Spleen (tissue), 7 donors: ENCODE measurements at regions not wholly inside any gene's neighbourhood (a gene's known extent, or its start where the extent isn't known, plus 50 kb on each side); places are given as distances from the start of the nearest gene placed in this dataset.

Experiments
- POLR2A ChIP-seq, 3 donors: fragments of 450-650 bp; IDR thresholded peaks; one replicate each; pipeline ENCODE4 v1.5.1; 2017; ENCODE audit warnings: antibody characterized with exemption in 3 of 3, mild to moderate bottlenecking in 1 of 3
- POLR2AphosphoS5 ChIP-seq, 3 donors: sonication (generic); formaldehyde crosslinking; IDR thresholded peaks; one replicate each; pipeline ENCODE4 v1.5.1; 2017; ENCODE audit warnings: antibody characterized with exemption in 3 of 3
- TF ChIP-seq, protein P1 (sequence below), 11 experiments: fragments of 200-600 bp in 7 of 11; fragments of 450-650 bp in 4 of 11; sonication (generic) in 4 of 11; IDR thresholded peaks in 8 of 11; conservative IDR thresholded peaks in 3 of 11; 1 replicate in 7 of 11; 2 replicates in 4 of 11; pipeline versions ENCODE4 v1.4.0 to v1.8.0; 2016 to 2021; ENCODE audit warnings: antibody characterized with exemption in 11 of 11, inconsistent platforms in 4 of 11, mild to moderate bottlenecking in 1 of 11
- donor health status: DM: no; HTN: no; CAD: no; lungs with moderate emphysema.
- donor health status: DM: no; HTN: no; CAD: no.
- donor health status: DM: no; HTN: no; CAD: no.

DNA sequence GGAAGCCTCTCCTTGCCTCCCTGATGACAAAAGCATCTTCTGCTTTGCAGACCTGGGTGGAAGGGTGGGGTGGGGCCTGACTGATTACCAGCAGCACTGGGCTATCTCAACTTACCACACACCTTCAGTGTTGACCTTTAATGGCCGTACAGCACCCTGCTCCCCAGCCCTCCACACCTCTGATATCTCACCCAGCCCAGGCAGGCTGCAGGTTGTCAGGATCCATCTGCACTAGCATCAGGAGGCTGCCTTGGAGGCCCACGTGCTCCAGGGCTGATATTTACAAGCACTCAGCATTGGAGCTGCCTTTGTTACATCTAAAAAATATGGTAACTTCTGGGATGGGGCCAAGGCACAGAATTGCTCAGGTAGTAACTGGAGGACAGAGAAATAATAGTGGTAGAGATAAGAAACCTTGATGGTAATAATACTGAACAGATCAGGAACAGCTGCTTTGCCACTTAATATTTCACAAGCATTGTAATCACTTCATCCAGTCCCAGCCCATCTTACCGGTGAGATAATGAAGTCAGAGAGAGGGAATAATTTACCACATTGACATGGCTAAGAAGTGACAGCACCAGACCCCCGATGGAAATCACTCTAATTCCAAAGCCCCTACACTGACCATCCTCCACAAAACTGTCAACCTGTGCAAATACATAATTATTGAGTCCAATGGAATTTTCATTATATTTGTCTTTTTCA, 125.2 kb upstream of the RFLNA start:
- TF ChIP-seq POLR2AphosphoS5 (IDR thresholded peaks at IDR 0.05) (no peak), POLR2A (IDR thresholded peaks at IDR 0.05) (no peak)
- TF ChIP-seq, protein P1, sequence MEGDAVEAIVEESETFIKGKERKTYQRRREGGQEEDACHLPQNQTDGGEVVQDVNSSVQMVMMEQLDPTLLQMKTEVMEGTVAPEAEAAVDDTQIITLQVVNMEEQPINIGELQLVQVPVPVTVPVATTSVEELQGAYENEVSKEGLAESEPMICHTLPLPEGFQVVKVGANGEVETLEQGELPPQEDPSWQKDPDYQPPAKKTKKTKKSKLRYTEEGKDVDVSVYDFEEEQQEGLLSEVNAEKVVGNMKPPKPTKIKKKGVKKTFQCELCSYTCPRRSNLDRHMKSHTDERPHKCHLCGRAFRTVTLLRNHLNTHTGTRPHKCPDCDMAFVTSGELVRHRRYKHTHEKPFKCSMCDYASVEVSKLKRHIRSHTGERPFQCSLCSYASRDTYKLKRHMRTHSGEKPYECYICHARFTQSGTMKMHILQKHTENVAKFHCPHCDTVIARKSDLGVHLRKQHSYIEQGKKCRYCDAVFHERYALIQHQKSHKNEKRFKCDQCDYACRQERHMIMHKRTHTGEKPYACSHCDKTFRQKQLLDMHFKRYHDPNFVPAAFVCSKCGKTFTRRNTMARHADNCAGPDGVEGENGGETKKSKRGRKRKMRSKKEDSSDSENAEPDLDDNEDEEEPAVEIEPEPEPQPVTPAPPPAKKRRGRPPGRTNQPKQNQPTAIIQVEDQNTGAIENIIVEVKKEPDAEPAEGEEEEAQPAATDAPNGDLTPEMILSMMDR (IDR thresholded peaks at IDR 0.05 in 8 of 11, conservative IDR thresholded peaks at IDR 0.05 in 3 of 11) = no peak
